ENCODE measurements at regions not wholly inside any gene's neighbourhood (a gene's known extent, or its start where the extent isn't known, plus 50 kb on each side); places are given as distances from the start of the nearest gene placed in this dataset.
"Not testable (repeated sequence)": the region's sequence is repeated elsewhere in the genome, so short reads cannot be mapped to it uniquely, and the experiment has no call there.

DNA sequence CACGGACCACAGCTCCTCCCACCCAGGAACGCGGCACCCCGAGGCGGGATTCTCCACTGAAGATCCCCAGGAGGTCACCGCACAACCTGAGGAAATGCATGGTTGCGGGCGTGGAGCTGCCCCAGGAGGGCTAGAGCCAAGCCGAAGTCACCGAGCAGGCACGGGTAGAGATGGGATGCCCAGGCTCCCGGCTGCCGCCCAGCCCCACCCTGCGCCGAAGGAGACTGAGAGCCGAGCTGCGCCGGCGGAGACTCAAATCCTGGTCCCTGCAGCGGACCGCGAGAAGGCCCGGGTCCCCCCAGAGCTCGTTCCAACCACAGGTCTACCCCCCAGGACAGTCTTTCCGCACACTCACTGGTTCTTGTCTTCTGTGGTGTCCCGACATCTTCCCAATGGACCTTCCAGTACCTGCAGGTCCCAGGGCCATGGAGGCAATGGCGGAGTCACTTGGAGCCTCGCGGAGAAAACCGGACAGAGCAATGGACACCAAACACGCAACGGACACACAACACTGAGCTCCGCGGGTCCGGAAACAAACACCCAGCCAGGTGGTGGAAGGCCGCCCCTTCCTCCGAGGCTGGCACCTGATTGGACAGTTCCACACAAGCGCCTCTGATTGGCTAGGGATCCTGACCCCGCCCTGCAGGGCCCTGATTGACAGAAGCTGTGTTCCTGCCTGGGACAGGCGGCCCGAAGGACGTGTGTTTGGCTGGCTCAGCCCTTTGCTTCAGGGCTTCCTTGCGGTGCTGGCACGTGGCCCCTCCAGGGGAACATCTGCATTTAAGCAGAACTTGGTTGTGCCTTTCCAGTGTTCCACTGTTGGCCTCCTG is 331.9 kb upstream of the NUPR2 start:
- TF ChIP-seq, protein P1, sequence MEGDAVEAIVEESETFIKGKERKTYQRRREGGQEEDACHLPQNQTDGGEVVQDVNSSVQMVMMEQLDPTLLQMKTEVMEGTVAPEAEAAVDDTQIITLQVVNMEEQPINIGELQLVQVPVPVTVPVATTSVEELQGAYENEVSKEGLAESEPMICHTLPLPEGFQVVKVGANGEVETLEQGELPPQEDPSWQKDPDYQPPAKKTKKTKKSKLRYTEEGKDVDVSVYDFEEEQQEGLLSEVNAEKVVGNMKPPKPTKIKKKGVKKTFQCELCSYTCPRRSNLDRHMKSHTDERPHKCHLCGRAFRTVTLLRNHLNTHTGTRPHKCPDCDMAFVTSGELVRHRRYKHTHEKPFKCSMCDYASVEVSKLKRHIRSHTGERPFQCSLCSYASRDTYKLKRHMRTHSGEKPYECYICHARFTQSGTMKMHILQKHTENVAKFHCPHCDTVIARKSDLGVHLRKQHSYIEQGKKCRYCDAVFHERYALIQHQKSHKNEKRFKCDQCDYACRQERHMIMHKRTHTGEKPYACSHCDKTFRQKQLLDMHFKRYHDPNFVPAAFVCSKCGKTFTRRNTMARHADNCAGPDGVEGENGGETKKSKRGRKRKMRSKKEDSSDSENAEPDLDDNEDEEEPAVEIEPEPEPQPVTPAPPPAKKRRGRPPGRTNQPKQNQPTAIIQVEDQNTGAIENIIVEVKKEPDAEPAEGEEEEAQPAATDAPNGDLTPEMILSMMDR (IDR thresholded peaks at IDR 0.05) = no peak
- H3K4me3 ChIP-seq = no peak overlapping the region
- no peaks in the 10 kb centered on the region for H3K36me3 ChIP-seq
- H3K9me3 ChIP-seq = peaks cover 42% of the 10 kb centered on the region
- intact Hi-C loops (cut with DNase I) = no loop called here
- no peak for ATAC-seq
- no peaks in the 10 kb centered on the region for H3K4me1 ChIP-seq
- DNase-seq = no peak
- no peak overlapping the region for H3K27ac ChIP-seq
- H3K27me3 ChIP-seq = no peaks in the 10 kb centered on the region

DNA sequence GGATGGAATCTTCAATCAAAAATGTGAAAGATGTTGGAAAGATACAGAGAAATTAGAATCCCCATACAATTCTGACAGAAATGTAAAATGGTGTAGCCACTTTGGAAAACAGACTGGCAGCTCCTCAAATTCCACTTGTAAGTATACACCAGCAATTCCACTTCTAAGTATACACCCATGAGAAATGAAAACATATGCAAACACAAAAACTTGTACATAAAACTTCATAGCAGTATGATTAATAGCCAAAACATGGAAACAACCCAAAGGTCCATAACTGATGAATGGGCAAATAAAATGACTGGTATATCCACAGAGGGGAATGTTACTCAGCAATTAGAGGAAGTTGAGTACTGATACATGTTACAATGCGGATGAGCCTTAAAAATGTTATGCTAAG is 304.3 kb upstream of the NUPR2 start:
- H3K27me3 ChIP-seq; H3K4me1 ChIP-seq; intact Hi-C loops (cut with DNase I); H3K9me3 ChIP-seq; ATAC-seq; H3K4me3 ChIP-seq; DNase-seq; H3K27ac ChIP-seq; H3K36me3 ChIP-seq: not testable (repeated sequence)

DNA sequence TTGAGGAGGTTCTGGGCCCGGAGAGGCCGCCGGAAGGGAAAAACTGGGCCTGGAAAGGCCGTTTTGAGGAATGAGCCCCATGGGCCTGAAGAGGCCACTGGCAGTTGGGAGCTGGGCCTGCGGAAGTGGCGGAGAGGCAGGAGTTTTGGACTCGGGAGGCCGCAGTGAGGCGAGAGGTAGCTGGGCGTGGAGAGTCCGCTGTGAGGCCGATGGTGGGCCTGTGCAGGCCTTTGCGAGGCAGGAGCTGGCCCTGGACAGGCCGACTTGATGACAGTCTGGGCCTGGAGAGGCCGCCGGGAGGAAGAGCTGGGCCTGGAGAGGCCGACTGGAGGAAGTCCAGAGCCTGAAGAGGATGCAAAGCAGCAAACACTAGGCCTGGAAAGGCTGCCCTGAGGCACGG is 259.0 kb upstream of the NUPR2 start:
- Histone ChIP-seq H3K36me3 (no peaks in the 10 kb centered on the region), H3K27me3 (no peaks in the 10 kb centered on the region), H3K27ac (no peak overlapping the region), H3K9me3 (peaks cover 4% of the 10 kb centered on the region), H3K4me1 (no peaks in the 10 kb centered on the region), H3K4me3 (no peak overlapping the region)
- TF ChIP-seq, protein P1 (IDR thresholded peaks at IDR 0.05) = no peak
- intact Hi-C loops (cut with DNase I) = no loop called here
- DNase-seq = no peak
- ATAC-seq = no peak

DNA sequence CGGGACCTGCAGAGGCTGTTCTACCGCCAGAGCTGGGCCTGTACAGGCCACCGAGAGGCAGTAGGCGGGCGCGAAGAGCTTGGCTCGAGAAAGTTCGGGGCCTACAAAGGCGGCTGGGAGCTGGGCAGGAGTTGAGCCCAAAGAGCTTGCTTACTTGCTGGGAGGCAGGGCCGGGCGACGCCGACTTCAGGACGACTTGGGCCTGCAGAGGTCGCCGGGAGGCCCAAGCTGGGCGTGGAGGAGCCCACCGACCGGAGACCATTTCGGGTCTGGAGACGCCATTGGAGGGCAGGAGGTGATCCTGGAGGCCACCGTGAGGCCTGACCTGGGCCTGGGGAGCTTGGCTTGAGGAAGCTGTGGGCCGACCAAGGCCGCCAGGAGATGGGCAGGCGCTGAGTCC is 258.4 kb upstream of the NUPR2 start:
- intact Hi-C loops (cut with DNase I); H3K4me1 ChIP-seq; H3K27me3 ChIP-seq; H3K36me3 ChIP-seq; ATAC-seq; H3K4me3 ChIP-seq; H3K27ac ChIP-seq; DNase-seq; H3K9me3 ChIP-seq: not testable (repeated sequence)

DNA sequence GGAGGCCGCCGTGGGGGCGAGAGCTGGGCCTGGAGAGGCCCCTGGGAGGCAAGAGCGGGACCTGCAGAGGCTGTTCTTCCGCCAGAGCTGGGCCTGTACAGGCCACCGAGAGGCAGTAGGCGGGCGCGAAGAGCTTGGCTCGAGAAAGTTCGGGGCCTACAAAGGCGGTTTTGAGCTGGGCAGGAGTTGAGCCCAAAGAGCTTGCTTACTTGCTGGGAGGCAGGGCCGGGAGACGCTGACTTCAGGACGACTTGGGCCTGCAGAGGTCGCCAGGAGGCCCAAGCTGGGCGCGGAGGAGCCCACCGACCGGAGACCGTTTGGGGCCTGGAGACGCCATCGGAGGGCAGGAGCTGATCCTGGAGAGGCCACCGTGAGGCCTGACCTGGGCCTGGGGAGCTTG is 257.1 kb upstream of the NUPR2 start:
- H3K27me3 ChIP-seq; H3K9me3 ChIP-seq; H3K36me3 ChIP-seq; H3K27ac ChIP-seq; H3K4me1 ChIP-seq; H3K4me3 ChIP-seq; intact Hi-C loops (cut with DNase I); ATAC-seq: not testable (repeated sequence)
- DNase-seq = peak; percentile 99

DNA sequence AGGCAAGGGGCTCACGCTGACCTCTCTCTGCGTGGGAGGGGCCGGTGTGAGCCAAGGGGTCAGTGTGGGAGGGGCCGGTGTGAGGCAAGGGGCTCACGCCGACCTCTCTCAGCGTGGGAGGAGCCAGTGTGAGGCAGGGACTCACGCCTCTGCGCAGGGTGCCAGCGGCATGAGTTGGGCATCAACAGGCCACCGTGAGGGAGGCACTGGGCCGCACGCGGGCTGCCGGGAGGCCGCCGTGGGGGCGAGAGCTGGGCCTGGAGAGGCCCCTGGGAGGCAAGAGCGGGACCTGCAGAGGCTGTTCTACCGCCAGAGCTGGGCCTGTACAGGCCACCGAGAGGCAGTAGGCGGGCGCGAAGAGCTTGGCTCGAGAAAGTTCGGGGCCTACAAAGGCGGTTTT is 255.6 kb upstream of the NUPR2 start:
- H3K4me3 ChIP-seq; intact Hi-C loops (cut with DNase I); H3K4me1 ChIP-seq; DNase-seq; H3K27ac ChIP-seq; H3K27me3 ChIP-seq; H3K9me3 ChIP-seq; H3K36me3 ChIP-seq; ATAC-seq: not testable (repeated sequence)

DNA sequence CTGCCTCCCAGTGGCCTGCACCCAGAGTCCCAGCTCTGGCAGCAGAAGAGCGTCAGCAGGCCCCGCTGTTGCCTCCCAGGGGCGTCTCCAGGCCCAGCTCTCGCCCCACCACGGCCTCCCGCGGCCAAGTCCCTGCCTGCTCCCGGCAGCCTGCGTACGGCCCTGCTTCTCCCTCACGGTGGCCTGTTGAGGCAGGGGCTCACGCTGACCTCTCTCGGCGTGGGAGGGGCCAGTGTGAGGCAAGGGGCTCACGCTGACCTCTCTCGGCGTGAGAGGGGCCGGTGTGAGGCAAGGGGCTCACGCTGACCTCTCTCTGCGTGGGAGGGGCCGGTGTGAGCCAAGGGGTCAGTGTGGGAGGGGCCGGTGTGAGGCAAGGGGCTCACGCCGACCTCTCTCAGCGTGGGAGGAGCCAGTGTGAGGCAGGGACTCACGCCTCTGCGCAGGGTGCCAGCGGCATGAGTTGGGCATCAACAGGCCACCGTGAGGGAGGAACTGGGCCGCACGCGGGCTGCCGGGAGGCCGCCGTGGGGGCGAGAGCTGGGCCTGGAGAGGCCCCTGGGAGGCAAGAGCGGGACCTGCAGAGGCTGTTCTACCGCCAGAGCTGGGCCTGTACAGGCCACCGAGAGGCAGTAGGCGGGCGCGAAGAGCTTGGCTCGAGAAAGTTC is 254.1 kb upstream of the NUPR2 start:
- H3K9me3 ChIP-seq = not testable (repeated sequence)

DNA sequence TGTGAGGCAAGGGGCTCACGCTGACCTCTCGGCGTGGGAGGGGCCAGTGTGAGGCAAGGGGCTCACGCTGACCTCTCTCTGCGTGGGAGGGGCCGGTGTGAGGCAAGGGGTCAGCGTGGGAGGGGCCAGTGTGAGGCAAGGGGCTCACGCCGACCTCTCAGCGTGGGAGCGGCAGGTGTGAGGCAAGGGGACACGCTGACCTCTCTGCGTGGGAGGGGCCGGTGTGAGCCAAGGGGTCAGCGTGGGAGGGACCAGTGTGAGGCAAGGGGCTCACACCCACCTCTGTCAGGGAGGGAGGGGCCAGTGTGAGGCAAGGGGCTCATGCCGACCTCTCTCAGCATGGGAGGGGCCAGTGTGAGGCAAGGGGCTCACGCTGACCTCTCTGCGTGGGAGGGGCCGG is 251.7 kb upstream of the NUPR2 start:
- intact Hi-C loops (cut with DNase I); H3K4me1 ChIP-seq; H3K27me3 ChIP-seq; H3K27ac ChIP-seq; H3K9me3 ChIP-seq; H3K36me3 ChIP-seq; DNase-seq; ATAC-seq; H3K4me3 ChIP-seq: not testable (repeated sequence)

More for the DNA sequence above, 254.1 kb upstream of the NUPR2 start:
- ATAC-seq; DNase-seq; intact Hi-C loops (cut with DNase I); H3K27me3 ChIP-seq; H3K4me3 ChIP-seq; H3K4me1 ChIP-seq; H3K27ac ChIP-seq; H3K36me3 ChIP-seq: not testable (repeated sequence)

DNA sequence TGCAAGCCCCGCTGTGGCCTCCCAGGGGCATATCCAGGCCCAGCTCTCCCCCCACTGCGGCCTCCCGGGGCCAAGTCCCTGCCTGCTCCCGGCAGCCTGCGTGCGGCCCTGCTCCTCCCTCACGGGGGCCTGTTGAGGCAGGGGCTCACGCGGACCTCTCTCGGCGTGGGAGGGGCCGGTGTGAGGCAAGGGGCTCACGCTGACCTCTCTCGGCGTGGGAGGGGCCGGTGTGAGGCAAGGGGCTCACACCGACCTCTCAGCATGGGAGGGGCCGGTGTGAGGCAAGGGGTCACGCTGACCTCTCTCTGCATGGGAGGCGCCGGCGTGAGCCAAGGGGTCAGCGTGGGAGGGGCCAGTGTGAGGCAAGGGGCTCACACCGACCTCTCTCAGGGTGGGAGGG is 251.2 kb upstream of the NUPR2 start:
- ATAC-seq; H3K36me3 ChIP-seq; H3K4me3 ChIP-seq; intact Hi-C loops (cut with DNase I); H3K27me3 ChIP-seq; H3K9me3 ChIP-seq; H3K27ac ChIP-seq; H3K4me1 ChIP-seq: not testable (repeated sequence)
- DNase-seq = peak; percentile 68

DNA sequence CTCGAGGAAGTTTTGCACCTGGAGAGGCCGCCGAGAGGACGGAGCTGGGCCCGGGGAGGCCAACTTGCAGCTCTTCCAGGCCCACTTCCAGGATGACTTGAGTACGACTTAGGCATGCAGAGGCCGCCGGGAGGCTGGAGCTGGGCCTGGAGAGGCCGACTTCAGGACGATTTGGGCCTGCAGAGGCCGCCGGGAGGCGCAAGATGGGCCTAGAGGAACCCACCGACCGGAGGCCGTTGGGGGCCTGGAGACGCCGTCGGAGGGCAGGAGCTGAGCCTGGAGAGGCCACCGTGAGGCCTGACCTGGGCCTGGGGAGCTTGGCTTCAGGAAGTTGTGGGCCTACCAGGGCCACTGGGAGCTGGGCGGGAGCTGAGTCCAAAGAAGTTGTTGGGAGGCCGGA is 250.5 kb upstream of the NUPR2 start:
- H3K27ac ChIP-seq; intact Hi-C loops (cut with DNase I); H3K4me3 ChIP-seq; DNase-seq; H3K27me3 ChIP-seq; ATAC-seq; H3K4me1 ChIP-seq; H3K9me3 ChIP-seq; H3K36me3 ChIP-seq: not testable (repeated sequence)

DNA sequence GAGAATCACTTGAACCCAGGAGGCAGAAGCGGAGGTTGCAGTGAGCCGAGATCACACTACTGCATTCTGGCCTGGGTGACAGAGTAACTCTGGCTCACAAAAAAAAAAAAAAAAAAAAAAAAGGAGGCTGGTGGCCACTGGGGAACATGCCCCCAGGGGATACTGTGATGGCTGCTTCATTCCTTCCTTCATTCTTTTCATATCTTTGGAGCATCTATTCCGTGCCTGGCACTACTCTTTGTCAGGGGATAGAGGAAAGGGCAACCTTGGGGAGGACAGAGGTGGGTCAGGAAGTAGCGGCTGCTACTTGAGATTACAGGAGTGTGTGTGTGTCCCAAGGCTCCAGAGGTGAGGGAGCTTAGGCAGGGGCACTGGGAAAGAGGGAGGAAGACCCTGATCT is 236.4 kb upstream of the NUPR2 start:
- H3K27ac ChIP-seq; DNase-seq; ATAC-seq; H3K9me3 ChIP-seq; H3K4me3 ChIP-seq; intact Hi-C loops (cut with DNase I); H3K27me3 ChIP-seq; H3K36me3 ChIP-seq; H3K4me1 ChIP-seq: not testable (repeated sequence)

DNA sequence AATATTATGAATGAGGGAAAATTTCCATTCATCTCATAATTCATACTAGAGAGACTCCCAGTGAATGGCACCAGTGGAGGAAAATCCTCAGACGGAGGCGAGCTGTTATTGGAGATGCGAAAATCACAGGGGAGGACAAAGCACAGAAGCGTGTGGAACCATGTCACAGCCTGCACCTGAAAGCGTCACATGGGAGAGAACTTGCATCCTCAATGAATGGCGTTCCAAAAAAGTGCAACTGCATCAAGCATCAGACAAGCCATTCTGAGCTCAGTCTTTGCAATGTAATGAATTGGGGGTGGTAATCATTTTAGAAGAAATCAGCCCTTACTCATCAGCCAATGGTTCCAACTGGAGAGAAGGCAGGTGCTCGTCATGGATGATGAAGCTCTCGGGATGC is 235.0 kb upstream of the NUPR2 start:
- H3K27ac ChIP-seq; H3K4me3 ChIP-seq; H3K9me3 ChIP-seq; DNase-seq; ATAC-seq; H3K27me3 ChIP-seq; H3K4me1 ChIP-seq; intact Hi-C loops (cut with DNase I); H3K36me3 ChIP-seq: not testable (repeated sequence)
